ENCODE measurements at regions not wholly inside any gene's neighbourhood (a gene's known extent, or its start where the extent isn't known, plus 50 kb on each side); places are given as distances from the start of the nearest gene placed in this dataset.

DNA sequence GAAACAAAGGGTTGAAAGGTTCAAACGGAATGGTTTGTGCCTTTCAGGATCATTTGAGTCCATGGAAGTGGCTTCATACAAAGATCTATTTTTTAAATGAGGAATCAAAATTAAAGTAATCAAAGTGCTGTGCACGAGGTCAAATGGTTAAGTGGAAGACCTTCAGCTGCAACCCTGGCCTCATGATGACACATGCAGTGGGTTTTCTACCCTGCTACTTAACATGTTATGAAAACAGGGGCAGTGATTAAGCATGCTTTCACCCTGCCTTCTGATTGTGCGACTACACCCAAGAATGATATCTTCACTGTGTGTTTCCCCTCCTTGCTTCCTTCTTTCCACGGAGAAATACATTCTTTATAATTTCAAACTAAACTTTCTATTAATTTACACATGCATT lies 604.2 kb downstream of the LRRIQ3 start:
- TF ChIP-seq EZH2 (IDR thresholded peaks at IDR 0.05; ENCODE audit: borderline replicate concordance, insufficient read depth, low read depth, low read length, poor library complexity, severe bottlenecking): no peak
- TF ChIP-seq, protein P1, sequence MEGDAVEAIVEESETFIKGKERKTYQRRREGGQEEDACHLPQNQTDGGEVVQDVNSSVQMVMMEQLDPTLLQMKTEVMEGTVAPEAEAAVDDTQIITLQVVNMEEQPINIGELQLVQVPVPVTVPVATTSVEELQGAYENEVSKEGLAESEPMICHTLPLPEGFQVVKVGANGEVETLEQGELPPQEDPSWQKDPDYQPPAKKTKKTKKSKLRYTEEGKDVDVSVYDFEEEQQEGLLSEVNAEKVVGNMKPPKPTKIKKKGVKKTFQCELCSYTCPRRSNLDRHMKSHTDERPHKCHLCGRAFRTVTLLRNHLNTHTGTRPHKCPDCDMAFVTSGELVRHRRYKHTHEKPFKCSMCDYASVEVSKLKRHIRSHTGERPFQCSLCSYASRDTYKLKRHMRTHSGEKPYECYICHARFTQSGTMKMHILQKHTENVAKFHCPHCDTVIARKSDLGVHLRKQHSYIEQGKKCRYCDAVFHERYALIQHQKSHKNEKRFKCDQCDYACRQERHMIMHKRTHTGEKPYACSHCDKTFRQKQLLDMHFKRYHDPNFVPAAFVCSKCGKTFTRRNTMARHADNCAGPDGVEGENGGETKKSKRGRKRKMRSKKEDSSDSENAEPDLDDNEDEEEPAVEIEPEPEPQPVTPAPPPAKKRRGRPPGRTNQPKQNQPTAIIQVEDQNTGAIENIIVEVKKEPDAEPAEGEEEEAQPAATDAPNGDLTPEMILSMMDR (IDR thresholded peaks at IDR 0.05): no peak

Data from B cell (primary cell).